GM12875 (cell line): ENCODE measurements at regions not wholly inside any gene's neighbourhood (a gene's known extent, or its start where the extent isn't known, plus 50 kb on each side); places are given as distances from the start of the nearest gene placed in this dataset.

ENCODE experiments used
- H3K4me3 ChIP-seq: one replicate; pipeline ENCODE4 v1.5.1; 2011; ENCODE audit warnings: low read depth, low read length, control low read depth
- CTCF ChIP-seq: IDR thresholded peaks from 2 replicates; pipeline ENCODE4 v1.5.1; 2011; ENCODE audit warnings: low read depth, mild to moderate bottlenecking, control low read depth, inconsistent platforms, low read length, moderate library complexity, borderline replicate concordance; ENCODE audit not compliant: insufficient read depth

GRCh38 chr12:68478516-68479260, 132.0 kb upstream of the RAP1B start:
- TF ChIP-seq CTCF = no peak
- no peak overlapping the region for H3K4me3 ChIP-seq

- no peak for TF ChIP-seq CTCF
- no peak overlapping the region for H3K4me3 ChIP-seq
Measured at GRCh38 chr12:68479261-68479895, 131.3 kb upstream of the RAP1B start.

- no peak overlapping the region for H3K4me3 ChIP-seq
- TF ChIP-seq CTCF = no peak
Measured at GRCh38 chr12:68479896-68480291, 130.8 kb upstream of the RAP1B start.

- H3K4me3 ChIP-seq = no peak overlapping the region
Measured at GRCh38 chr12:68480526-68480925, 130.2 kb upstream of the RAP1B start.

GRCh38 chr12:68481181-68481941, 129.3 kb upstream of the RAP1B start:
- no peak for TF ChIP-seq CTCF
- no peak overlapping the region for H3K4me3 ChIP-seq

More at GRCh38 chr12:68480526-68480925, 130.2 kb upstream of the RAP1B start:
- TF ChIP-seq CTCF = no peak

- no peak overlapping the region for H3K4me3 ChIP-seq
- no peak for TF ChIP-seq CTCF
Measured at GRCh38 chr12:68482014-68482413, 128.7 kb upstream of the RAP1B start.

- no peak for TF ChIP-seq CTCF
Measured at GRCh38 chr12:68482660-68483059, 128.0 kb upstream of the RAP1B start.

More at GRCh38 chr12:68482660-68483059, 128.0 kb upstream of the RAP1B start:
- H3K4me3 ChIP-seq = no peak overlapping the region
